HepG2 (cell line): ENCODE measurements at regions not wholly inside any gene's neighbourhood (a gene's known extent, or its start where the extent isn't known, plus 50 kb on each side); places are given as distances from the start of the nearest gene placed in this dataset.

ENCODE experiments used
- ATAC-seq: fragments of 200-7000 bp; cut with Tn5 transposase; 3 replicates; pipeline ENCODE4 v1.9.1; 2020; ENCODE audit warnings: mild to moderate bottlenecking, moderate library complexity
- BruUV-seq: library from RNA; stranded (reverse); fragments of 400-500 nt; replicated peaks from 2 replicates; lab custom pipeline; 2021; lab: Mats Ljungman, UMichigan
- CTCF ChIA-PET: fragments of 300-600 bp; formaldehyde crosslinking; extraction: SDS; loops from one replicate; lab custom pipeline; 2021; ENCODE audit warnings: low total read pairs, inconsistent platforms, low intra/inter-chr PET ratio; lab: Yijun Ruan, JAX
- POLR2A ChIA-PET: fragments of 350-600 bp; sonication (Branson Sonifier 250); formaldehyde crosslinking; loops from one replicate; lab custom pipeline; 2020; ENCODE audit warnings: antibody characterized with exemption, inconsistent platforms; lab: Yijun Ruan, JAX
- DNase-seq: peaks from one replicate; pipeline ENCODE4 v3.0.0-alpha.2; 2015; ENCODE audit warnings: low spot score
- FAIRE-seq: peaks from 3 replicates; lab custom pipeline; 2011; peaks lifted over from hg19 to GRCh38; lab: Jason Lieb, UNC
- H2AFZ ChIP-seq: one replicate; pipeline ENCODE4 v1.6.1; 2011; ENCODE audit warnings: low read length, inconsistent platforms
- H3K27ac ChIP-seq: fragments of 300-600 bp; 3 replicates; pipeline ENCODE4 v1.8.0; 2011; ENCODE audit warnings: mixed run types, mild to moderate bottlenecking, mixed read lengths, low read length, inconsistent platforms; ENCODE audit not compliant: insufficient read depth; ENCODE audit errors: extremely low read length
- H3K27me3 ChIP-seq, 2 experiments: fragments of 200-600 bp in 1 of 2; 2 replicates in 1 of 2; 3 replicates in 1 of 2; pipeline versions ENCODE4 v1.6.0 to v1.8.0; 2011; ENCODE audit warnings: low read length in 2 of 2, mild to moderate bottlenecking in 2 of 2, moderate library complexity in 2 of 2, inconsistent platforms in 1 of 2; ENCODE audit not compliant: insufficient read depth in 2 of 2, control insufficient read depth in 1 of 2
- H3K36me3 ChIP-seq, 2 experiments: fragments of 200-600 bp in 1 of 2; replicated peaks in 1 of 2; 2 replicates in 1 of 2; 3 replicates in 1 of 2; pipeline versions ENCODE4 v1.5.1 to v1.8.0; 2011; ENCODE audit warnings: low read length in 2 of 2, inconsistent platforms in 1 of 2; ENCODE audit not compliant: insufficient read depth in 2 of 2, control insufficient read depth in 1 of 2
- H3K4me1 ChIP-seq: 2 replicates; pipeline ENCODE4 v1.5.1; 2012; ENCODE audit warnings: low read length, inconsistent platforms; ENCODE audit not compliant: insufficient read depth
- H3K4me2 ChIP-seq: 2 replicates; pipeline ENCODE4 v1.6.0; 2011; ENCODE audit warnings: low read depth, low read length, inconsistent platforms
- H3K4me3 ChIP-seq, 3 experiments: fragments of 200-600 bp in 1 of 3; sonication (generic), shearing (Covaris generic) in 1 of 3; replicated peaks in 1 of 3; 2 replicates each; pipeline ENCODE4 v1.5.1; 2011 to 2016; ENCODE audit warnings: low read length in 3 of 3, inconsistent platforms in 2 of 3, low read depth in 2 of 3, mild to moderate bottlenecking in 2 of 3, control low read depth in 1 of 3, mixed read lengths in 1 of 3; ENCODE audit not compliant: insufficient read depth in 1 of 3
- H3K79me2 ChIP-seq: one replicate; pipeline ENCODE4 v1.6.1; 2011; ENCODE audit warnings: low read length, inconsistent platforms; ENCODE audit not compliant: insufficient read depth
- H3K9ac ChIP-seq: 2 replicates; pipeline ENCODE4 v1.6.0; 2011; ENCODE audit warnings: mild to moderate bottlenecking, low read depth, low read length, inconsistent platforms; ENCODE audit not compliant: insufficient read depth
- H3K9me3 ChIP-seq: 2 replicates; pipeline ENCODE4 v1.5.1; 2012; ENCODE audit warnings: mild to moderate bottlenecking, low read length
- H4K20me1 ChIP-seq: 2 replicates; pipeline ENCODE4 v1.6.0; 2011; ENCODE audit warnings: inconsistent platforms, mild to moderate bottlenecking, low read length, moderate library complexity; ENCODE audit not compliant: insufficient read depth
- ELF4 ChIP-seq: sonication (generic); formaldehyde crosslinking; IDR thresholded peaks from 2 replicates; pipeline ENCODE4 v1.5.0; 2020; ENCODE audit warnings: missing genetic modification reagents, mild to moderate bottlenecking, moderate library complexity, borderline replicate concordance
- FOSL1 ChIP-seq: sonication (generic); formaldehyde crosslinking; IDR thresholded peaks from 2 replicates; pipeline ENCODE4 v1.9.0; 2021; ENCODE audit warnings: missing genetic modification reagents, borderline replicate concordance
- GZF1 ChIP-seq: sonication (generic); formaldehyde crosslinking; IDR thresholded peaks from 2 replicates; pipeline ENCODE4 v1.5.1; 2020; ENCODE audit warnings: mild to moderate bottlenecking, missing genetic modification reagents
- MLLT10 ChIP-seq: sonication (generic); formaldehyde crosslinking; IDR thresholded peaks from 2 replicates; pipeline ENCODE4 v1.4.0; 2020; ENCODE audit warnings: missing genetic modification reagents
- NCOA2 ChIP-seq: sonication (generic); formaldehyde crosslinking; IDR thresholded peaks from 2 replicates; pipeline ENCODE4 v1.8.0; 2022; ENCODE audit warnings: inconsistent platforms
- NFYC ChIP-seq: IDR thresholded peaks from 2 replicates; pipeline ENCODE4 v1.6.1; 2016; ENCODE audit warnings: missing genetic modification reagents, missing compliant biosample characterization
- WGBS: methylation state at CpG from one replicate; pipeline ENCODE4 v1.1.6; 2017; ENCODE audit warnings: low lambda C conversion rate; 5-methylcytosine and 5-hydroxymethylcytosine counted together
- in situ Hi-C: cut with HindIII; loops from 2 replicates; pipeline ENCODE4 v1.10.0; 2017; ENCODE audit warnings: low pct_unique_long_range_greater_than_20kb; ENCODE audit not compliant: extremely low pct_ligation_motif_present
- intact Hi-C: fragments of 100-400 bp; cut with micrococcal nuclease; formaldehyde crosslinking; loops from one replicate; pipeline ENCODE4 v1.10.0; 2022; ENCODE audit not compliant: unreplicated experiment
- TF ChIP-seq, protein P1 (sequence below): sonication (generic); formaldehyde crosslinking; IDR thresholded peaks from 2 replicates; pipeline ENCODE4 v1.5.0; 2020; ENCODE audit warnings: mild to moderate bottlenecking, missing genetic modification reagents, borderline replicate concordance
- TF ChIP-seq, protein P2 (sequence below): sonication (generic); formaldehyde crosslinking; IDR thresholded peaks from 2 replicates; pipeline ENCODE4 v1.5.1; 2020; ENCODE audit warnings: missing genetic modification reagents, mild to moderate bottlenecking, borderline replicate concordance
- TF ChIP-seq, protein P3 (sequence below): sonication (generic); formaldehyde crosslinking; IDR thresholded peaks from 2 replicates; pipeline ENCODE4 v1.5.1; 2020; ENCODE audit warnings: missing genetic modification reagents, mild to moderate bottlenecking, borderline replicate concordance
- TF ChIP-seq, protein P4 (sequence below): sonication (generic); formaldehyde crosslinking; IDR thresholded peaks from 2 replicates; pipeline ENCODE4 v1.9.0; 2021; ENCODE audit warnings: missing genetic modification reagents, borderline replicate concordance

DNA sequence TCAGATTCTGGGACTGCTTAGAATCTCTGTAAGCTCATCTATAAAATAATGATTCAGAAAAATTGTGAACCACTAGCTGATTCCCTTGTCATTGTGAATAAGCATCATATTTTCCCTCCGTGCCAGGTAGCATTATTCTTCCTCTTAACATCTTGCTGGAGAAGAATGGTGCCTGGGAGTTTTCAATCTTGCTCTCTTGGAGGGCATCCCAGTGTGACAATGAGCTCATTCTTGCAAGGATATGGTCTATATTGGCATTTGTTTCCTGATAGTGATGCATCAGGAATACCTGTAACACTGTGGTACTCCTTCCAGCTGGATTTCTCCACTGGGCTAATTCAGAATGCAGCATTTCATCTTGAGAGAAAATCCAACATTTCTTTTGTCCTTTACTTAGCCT lies 126.4 kb upstream of the ITGB1 start:
- POLR2A ChIA-PET = no interaction called here
- FAIRE-seq = no peak
- in situ Hi-C loops = no loop called here
- TF ChIP-seq, protein P1, sequence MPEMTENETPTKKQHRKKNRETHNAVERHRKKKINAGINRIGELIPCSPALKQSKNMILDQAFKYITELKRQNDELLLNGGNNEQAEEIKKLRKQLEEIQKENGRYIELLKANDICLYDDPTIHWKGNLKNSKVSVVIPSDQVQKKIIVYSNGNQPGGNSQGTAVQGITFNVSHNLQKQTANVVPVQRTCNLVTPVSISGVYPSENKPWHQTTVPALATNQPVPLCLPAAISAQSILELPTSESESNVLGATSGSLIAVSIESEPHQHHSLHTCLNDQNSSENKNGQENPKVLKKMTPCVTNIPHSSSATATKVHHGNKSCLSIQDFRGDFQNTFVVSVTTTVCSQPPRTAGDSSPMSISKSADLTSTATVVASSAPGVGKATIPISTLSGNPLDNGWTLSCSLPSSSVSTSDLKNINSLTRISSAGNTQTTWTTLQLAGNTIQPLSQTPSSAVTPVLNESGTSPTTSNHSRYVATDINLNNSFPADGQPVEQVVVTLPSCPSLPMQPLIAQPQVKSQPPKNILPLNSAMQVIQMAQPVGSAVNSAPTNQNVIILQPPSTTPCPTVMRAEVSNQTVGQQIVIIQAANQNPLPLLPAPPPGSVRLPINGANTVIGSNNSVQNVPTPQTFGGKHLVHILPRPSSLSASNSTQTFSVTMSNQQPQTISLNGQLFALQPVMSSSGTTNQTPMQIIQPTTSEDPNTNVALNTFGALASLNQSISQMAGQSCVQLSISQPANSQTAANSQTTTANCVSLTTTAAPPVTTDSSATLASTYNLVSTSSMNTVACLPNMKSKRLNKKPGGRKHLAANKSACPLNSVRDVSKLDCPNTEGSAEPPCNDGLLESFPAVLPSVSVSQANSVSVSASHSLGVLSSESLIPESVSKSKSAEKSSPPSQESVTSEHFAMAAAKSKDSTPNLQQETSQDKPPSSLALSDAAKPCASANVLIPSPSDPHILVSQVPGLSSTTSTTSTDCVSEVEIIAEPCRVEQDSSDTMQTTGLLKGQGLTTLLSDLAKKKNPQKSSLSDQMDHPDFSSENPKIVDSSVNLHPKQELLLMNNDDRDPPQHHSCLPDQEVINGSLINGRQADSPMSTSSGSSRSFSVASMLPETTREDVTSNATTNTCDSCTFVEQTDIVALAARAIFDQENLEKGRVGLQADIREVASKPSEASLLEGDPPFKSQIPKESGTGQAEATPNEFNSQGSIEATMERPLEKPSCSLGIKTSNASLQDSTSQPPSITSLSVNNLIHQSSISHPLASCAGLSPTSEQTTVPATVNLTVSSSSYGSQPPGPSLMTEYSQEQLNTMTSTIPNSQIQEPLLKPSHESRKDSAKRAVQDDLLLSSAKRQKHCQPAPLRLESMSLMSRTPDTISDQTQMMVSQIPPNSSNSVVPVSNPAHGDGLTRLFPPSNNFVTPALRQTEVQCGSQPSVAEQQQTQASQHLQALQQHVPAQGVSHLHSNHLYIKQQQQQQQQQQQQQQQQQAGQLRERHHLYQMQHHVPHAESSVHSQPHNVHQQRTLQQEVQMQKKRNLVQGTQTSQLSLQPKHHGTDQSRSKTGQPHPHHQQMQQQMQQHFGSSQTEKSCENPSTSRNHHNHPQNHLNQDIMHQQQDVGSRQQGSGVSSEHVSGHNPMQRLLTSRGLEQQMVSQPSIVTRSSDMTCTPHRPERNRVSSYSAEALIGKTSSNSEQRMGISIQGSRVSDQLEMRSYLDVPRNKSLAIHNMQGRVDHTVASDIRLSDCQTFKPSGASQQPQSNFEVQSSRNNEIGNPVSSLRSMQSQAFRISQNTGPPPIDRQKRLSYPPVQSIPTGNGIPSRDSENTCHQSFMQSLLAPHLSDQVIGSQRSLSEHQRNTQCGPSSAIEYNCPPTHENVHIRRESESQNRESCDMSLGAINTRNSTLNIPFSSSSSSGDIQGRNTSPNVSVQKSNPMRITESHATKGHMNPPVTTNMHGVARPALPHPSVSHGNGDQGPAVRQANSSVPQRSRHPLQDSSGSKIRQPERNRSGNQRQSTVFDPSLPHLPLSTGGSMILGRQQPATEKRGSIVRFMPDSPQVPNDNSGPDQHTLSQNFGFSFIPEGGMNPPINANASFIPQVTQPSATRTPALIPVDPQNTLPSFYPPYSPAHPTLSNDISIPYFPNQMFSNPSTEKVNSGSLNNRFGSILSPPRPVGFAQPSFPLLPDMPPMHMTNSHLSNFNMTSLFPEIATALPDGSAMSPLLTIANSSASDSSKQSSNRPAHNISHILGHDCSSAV (CRISPR knock-in tag) = no peak
- no peak for TF ChIP-seq NFYC (CRISPR knock-in tag)
- TF ChIP-seq GZF1 (CRISPR knock-in tag) = no peak
- TF ChIP-seq MLLT10 = no peak
- no peak for TF ChIP-seq NCOA2
- no peak for TF ChIP-seq ELF4 (CRISPR knock-in tag)
- TF ChIP-seq, protein P2, sequence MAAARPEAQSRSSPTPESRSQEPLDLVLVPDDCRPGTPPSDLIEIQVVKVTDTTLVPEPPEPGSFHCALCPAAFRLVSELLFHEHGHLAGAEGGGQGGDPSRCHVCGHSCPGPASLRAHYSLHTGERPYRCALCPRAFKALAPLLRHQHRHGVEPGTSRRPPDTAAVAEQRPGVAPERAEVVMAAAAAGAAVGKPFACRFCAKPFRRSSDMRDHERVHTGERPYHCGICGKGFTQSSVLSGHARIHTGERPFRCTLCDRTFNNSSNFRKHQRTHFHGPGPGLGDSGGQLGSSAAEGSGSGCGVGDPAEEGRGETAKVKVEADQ (CRISPR knock-in tag) = no peak
- TF ChIP-seq, protein P3, sequence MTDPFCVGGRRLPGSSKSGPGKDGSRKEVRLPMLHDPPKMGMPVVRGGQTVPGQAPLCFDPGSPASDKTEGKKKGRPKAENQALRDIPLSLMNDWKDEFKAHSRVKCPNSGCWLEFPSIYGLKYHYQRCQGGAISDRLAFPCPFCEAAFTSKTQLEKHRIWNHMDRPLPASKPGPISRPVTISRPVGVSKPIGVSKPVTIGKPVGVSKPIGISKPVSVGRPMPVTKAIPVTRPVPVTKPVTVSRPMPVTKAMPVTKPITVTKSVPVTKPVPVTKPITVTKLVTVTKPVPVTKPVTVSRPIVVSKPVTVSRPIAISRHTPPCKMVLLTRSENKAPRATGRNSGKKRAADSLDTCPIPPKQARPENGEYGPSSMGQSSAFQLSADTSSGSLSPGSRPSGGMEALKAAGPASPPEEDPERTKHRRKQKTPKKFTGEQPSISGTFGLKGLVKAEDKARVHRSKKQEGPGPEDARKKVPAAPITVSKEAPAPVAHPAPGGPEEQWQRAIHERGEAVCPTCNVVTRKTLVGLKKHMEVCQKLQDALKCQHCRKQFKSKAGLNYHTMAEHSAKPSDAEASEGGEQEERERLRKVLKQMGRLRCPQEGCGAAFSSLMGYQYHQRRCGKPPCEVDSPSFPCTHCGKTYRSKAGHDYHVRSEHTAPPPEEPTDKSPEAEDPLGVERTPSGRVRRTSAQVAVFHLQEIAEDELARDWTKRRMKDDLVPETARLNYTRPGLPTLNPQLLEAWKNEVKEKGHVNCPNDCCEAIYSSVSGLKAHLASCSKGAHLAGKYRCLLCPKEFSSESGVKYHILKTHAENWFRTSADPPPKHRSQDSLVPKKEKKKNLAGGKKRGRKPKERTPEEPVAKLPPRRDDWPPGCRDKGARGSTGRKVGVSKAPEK (CRISPR knock-in tag) = no peak
- no peak for TF ChIP-seq FOSL1 (CRISPR knock-in tag)
- TF ChIP-seq, protein P4, sequence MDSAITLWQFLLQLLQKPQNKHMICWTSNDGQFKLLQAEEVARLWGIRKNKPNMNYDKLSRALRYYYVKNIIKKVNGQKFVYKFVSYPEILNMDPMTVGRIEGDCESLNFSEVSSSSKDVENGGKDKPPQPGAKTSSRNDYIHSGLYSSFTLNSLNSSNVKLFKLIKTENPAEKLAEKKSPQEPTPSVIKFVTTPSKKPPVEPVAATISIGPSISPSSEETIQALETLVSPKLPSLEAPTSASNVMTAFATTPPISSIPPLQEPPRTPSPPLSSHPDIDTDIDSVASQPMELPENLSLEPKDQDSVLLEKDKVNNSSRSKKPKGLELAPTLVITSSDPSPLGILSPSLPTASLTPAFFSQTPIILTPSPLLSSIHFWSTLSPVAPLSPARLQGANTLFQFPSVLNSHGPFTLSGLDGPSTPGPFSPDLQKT (CRISPR knock-in tag) = no peak

More for the DNA sequence above, 126.4 kb upstream of the ITGB1 start:
- DNase-seq (no peak), ATAC-seq (no peak)
- BruUV-seq = no TSS peak
- H4K20me1 ChIP-seq = no peaks in the 10 kb centered on the region
- CTCF ChIA-PET = no interaction called here
- H3K27ac ChIP-seq = no peak overlapping the region
- WGBS = 29% methylated on average over 1 of the region's 1 CpG
- H2AFZ ChIP-seq = no peak overlapping the region
- H3K4me3 ChIP-seq = no peak overlapping the region
- no peaks in the 10 kb centered on the region for H3K4me1 ChIP-seq
- H3K9me3 ChIP-seq = no peaks in the 10 kb centered on the region
- H3K4me2 ChIP-seq = no peak overlapping the region
- no peak overlapping the region for H3K9ac ChIP-seq
- intact Hi-C loops = no loop called here
- no peaks in the 10 kb centered on the region for H3K27me3 ChIP-seq
- no peaks in the 10 kb centered on the region for H3K79me2 ChIP-seq
- no peaks in the 10 kb centered on the region for H3K36me3 ChIP-seq
